ENCODE measurements at regions not wholly inside any gene's neighbourhood (a gene's known extent, or its start where the extent isn't known, plus 50 kb on each side); places are given as distances from the start of the nearest gene placed in this dataset.

- CTCF ChIA-PET = no interaction called here
- Histone ChIP-seq H2BK120ac (ENCODE audit: low read depth, low read length) (no peak overlapping the region), H2AK5ac (ENCODE audit: low read depth, low read length) (no peak overlapping the region), H3K14ac (replicated peaks; ENCODE audit: low read depth, low read length) (no peak overlapping the region), H3K79me1 (ENCODE audit: low read depth in 1 of 2, low read length in 2 of 2) (no peaks in the 10 kb centered on the region), H3K4me3 (ENCODE audit: insufficient read depth, low read depth, low read length) (no peak overlapping the region), H3K18ac (ENCODE audit: low read depth, low read length) (no peak overlapping the region), H3K23ac (ENCODE audit: low read depth, low read length) (no peak overlapping the region), H3K9me3 (ENCODE audit: control insufficient read depth, insufficient read depth, low read length) (no peaks in the 10 kb centered on the region), H4K5ac (ENCODE audit: low read depth, low read length) (no peak overlapping the region), H4K8ac (ENCODE audit: low read depth in 2 of 2, low read length in 2 of 2) (no peak overlapping the region), H3K4me1 (ENCODE audit: control insufficient read depth, insufficient read depth, low read length) (peaks cover 3% of the 10 kb centered on the region; the same call in 1 of the 2 replicates), H3K27me3 (ENCODE audit: control insufficient read depth, insufficient read depth, low read length) (peaks cover 1% of the 10 kb centered on the region; the same call in 1 of the 2 replicates), H2BK20ac (ENCODE audit: low read depth, low read length) (no peak overlapping the region), H3K4me2 (ENCODE audit: low read depth, low read length) (no peak overlapping the region), H4K91ac (ENCODE audit: insufficient read depth, low read depth, low read length) (no peak overlapping the region), H4K20me1 (ENCODE audit: insufficient read depth, low read length) (no peaks in the 10 kb centered on the region), H3K56ac (ENCODE audit: extremely low read depth, insufficient read depth, low read length) (no peak overlapping the region), H3K9ac (ENCODE audit: low read depth, low read length) (no peak overlapping the region), H2BK15ac (ENCODE audit: low read depth, low read length) (no peak overlapping the region), H2AFZ (replicated peaks; ENCODE audit: low read length, poor library complexity) (no peak overlapping the region), H2AK9ac (replicated peaks; ENCODE audit: low read depth, low read length, poor library complexity) (no peak overlapping the region), H2BK5ac (ENCODE audit: low read depth, low read length, poor library complexity, severe bottlenecking) (no peak overlapping the region), H3K9me1 (ENCODE audit: insufficient read depth, low read length) (no peaks in the 10 kb centered on the region), H3K27ac (ENCODE audit: insufficient read depth, low read length) (no peak overlapping the region), H3K4ac (ENCODE audit: low read depth, low read length) (no peak overlapping the region), H3K36me3 (ENCODE audit: control insufficient read depth, insufficient read depth, low read length) (no peaks in the 10 kb centered on the region)
- DNase-seq (no peak), ATAC-seq (ENCODE audit: low read depth) (no peak)
- dilution Hi-C loops (cut with HindIII; ENCODE audit: low sequenced_read_pairs, unreplicated experiment) (no loop called here), in situ Hi-C loops (cut with MboI; ENCODE audit: low sequenced_read_pairs) (no loop called here), intact Hi-C loops (cut with micrococcal nuclease) (no loop called here)
- TF ChIP-seq POLR2A (IDR thresholded peaks at IDR 0.05; ENCODE audit: low read depth, low read length) (no peak), CHD1 (IDR thresholded peaks at IDR 0.05; ENCODE audit: low read depth, low read length) (no peak)
- no TSS peak for BruUV-seq (replicated peaks)
- POLR2A ChIA-PET (ENCODE audit: unreplicated experiment) = no interaction called here
Observed at GRCh38 chr5:111587728-111588127, 75.4 kb upstream of the STARD4 start.

Data from IMR-90 (cell line).